AML-193 (cell line): ENCODE measurements at regions not wholly inside any gene's neighbourhood (a gene's known extent, or its start where the extent isn't known, plus 50 kb on each side); places are given as distances from the start of the nearest gene placed in this dataset.

Source experiments
- DNase-seq, 2 experiments: peaks; one replicate each; lab custom pipeline; 2025; lab: John Stamatoyannopoulos, UW

- DNase-seq: no peak
These were observed 94.8 kb downstream of the INHBB start for GRCh38 chr2:120440521-120441350.

DNA sequence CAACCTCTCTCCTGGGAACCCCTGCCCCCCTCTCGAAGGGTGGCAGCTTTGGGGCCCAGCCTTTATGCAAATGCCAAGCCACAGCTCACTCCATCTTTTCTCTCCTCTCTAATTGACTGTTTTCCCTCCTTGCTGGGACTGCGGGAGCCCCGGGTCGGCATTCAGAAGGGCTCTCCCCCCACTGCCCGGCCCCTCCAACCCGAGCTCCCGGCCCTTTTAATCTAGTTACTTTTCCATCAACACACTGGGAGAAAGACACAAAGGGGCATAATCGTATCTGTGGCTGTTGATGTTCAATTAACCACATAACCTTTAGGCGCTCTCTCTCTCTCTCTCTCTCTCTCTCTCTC lies 95.4 kb downstream of the INHBB start:
- DNase-seq: no peak

DNA sequence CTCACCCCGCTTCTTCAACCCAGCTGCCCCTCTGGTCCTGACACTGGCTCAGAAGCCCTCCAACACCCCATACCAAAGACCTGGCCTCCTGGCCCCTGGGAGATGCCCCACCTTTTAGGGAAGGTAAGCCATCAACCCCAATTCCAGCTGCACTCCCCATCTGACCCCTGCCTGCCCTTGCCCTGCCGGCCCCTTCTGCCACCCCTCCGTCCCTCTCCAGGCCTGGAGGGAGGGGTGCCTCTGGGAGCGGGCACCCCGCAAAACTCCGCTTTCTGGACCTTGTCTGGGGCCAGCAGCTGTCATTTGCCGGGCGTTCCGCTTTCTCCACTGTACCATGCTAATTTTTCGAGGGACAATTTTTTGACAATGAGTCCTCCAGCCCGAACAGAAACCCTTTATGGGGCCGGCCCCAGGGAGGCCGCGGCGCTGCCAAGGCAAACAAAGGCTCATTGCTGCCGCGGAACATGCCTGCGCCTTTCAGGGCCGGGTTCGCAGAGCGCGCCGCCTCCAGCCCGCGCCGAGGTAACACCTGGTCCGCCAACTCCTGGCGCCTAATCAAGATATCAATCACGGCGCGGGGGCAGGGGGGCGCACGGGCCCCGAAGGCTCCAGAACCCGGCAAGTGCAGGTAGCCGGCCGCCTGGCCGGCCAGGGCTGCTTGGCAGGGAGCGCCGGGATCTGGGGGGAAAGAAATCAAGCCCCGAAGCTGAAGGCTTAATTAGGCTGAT lies 96.0 kb downstream of the INHBB start:
- DNase-seq: no peak

DNA sequence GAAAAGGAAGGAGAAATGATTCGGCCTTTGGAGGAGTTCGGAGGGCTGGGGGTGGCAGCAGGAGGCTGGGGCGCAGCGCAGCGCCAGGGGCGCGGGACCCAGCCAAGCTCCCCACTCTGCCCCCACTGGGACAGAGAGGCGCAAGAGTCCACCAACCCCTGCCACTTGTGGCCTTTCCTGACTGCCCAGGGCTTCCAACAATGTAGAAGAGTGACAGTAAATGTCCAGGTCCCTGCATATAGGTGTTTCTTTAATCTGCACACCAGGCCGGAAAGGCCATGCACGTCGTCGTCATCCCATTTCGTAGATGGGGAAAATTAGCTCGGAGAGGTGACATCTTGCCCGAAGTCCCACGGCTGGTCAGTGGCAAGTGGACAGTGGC lies 96.6 kb downstream of the INHBB start:
- DNase-seq: no peak

DNA sequence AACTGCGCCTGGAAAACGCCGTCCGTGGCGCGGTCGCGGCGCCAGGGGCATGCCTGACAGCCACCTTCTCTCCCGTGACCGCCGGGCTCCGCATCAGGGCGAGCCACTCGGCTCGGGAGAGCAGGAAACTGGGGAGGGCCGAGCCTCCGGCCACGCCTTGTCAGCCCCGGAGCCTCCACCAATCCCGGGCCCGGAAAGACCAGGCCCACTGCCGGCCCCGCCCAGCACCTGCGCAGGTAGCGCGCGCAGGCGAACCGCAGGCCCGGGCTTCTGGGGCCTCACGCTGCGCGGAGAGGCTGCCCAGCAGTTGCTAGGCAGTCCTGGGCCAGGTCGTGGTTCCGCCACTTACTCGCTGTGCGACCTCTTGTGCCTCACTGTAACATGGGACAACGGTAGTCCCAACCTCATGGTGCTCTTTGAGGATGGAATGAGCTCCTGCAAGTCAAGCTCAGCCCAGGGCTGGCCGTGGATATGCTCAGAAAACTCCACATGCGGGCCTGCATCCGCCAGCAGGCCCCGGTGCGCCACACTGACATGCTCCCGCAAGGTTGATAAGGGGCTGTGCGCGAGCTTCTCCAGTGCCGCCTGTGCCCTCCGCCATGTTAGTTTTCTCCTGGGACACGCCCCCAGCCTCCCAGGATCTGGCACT lies 97.1 kb downstream of the INHBB start:
- no peak for DNase-seq

GRCh38 chr2:120443946-120444345 lies 98.0 kb downstream of the INHBB start:
- DNase-seq: no peak

DNA sequence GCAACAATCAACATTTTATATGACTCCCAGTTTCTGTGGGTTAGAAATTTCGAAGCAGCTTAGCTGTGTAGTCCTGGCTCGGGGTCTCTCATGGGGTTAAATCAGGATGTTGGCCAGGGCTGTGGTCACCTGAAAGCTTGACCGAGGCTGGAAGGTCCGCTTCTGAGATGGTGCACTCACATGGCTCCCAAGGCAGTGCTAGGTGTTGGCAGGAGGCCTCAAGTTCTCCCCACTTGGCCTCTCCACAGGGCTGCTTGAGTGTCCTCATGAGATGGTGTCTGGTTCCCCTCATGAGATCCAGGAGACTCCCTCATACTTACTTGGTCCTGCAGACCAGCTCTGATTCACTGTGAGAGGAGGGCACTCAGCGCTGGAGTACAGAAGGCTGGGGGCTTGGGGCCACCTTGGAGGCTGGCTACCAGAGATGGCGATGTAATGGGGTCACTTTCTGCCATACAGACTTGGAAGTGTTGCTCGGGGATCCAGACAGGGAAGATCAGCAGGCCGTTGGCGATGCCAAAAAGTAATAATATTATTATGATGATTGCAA lies 98.8 kb downstream of the INHBB start:
- DNase-seq: no peak

DNA sequence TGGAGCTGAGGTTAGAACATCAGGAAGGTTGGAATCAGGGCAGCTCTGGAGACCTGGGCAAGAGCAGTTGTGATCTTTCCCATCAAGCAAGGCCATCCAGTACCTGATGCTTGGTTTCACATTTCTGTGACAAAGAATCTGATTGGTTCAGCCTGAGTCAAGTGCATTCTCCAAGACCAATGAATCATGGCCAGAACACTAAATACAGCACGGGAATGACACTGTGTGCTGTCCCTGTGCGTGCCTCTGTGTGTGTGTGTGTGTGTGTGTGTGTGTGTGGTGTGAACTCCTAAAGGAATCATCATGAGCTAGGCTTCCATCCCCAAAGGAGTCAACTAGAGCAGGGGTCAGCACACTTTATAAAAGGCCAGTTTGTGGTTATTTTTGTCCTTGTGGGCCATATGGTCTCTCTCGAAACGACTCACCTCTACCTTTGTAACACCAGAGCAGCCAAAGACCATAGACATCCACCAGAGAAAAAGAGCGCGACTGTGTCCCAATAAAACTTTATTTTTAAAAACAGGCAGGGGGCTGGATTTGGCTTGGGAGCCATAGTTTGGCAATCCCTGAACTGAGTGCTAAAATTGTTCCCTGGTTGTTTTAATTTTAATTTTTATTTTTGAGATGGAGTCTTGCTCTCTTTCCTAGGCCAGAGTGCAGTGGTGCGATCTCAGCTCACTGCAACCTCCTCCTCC lies 99.7 kb downstream of the INHBB start:
- no peak for DNase-seq

DNA sequence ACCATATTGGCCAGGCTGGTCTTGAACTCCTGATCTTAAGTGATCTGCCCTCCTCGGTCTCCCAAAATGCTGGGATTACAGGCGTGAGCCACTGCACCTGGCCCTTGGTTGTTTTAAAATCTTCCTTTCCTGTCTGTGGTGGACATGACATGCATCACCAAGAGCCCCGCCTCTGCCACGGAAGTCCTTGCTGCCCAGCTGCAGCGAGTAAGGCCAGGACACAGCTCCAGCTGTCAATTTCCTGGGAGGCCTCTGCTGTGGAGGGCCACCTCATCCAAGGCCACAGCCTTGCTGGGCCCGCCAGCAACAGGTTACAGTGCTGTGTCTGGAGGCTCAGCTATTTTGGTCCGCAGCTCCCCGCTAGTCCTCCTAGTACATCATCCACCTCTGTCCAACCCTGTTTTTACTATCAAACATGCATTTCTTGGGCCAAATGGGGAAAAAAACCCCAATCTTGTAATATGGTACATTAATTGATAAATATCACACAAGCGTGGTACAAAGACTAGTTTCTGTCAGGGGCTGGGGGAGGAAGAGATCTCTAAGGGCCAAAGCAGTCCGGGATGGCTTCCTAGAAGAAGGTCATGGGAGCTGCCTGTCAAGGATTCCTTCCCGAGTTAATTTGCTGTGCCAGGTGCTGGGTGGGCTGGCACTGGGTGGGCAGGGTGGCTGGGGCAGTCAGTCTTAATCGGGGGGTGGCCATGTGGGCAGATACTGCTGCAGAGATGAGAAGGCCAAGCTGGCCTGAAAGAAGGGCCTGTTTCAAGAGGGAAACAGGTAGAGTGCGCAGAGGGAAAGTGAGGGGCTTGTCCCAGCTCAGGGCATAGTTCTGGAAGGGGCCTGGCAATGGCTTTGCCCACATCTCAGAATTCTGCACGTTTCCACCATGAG lies 100.5 kb downstream of the INHBB start:
- no peak for DNase-seq

DNA sequence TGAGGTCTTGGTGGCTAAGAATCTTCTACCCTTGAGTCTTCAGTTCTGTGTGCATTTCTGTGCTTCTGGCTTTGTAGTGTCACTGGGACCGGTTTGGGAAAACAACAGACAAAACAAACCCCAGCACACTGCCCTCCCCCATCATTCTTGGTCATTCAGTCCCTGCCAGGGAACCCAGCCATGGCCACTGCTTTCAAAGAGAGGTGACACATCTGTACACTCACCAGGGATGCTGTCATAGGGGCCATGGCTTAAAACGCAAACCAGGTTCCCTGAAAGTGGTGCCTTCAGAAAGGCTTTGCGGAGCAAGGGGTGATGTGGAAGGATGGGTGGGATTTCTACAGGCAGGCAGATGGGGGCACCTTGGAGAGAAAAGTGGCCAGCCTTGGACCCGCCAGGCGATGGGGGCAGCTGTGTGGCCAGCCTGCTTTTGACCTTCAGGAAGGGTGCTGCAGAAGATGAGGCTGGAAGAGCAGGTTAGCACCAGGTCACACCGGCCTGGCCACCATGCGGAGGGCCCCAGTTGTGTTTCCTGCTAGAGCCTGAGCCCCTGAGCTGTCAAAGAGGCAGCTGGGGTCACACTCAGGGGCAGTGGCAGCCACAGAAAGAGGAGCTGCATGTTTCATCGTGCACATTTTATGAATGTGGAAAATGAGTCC lies 101.3 kb downstream of the INHBB start:
- DNase-seq: no peak

DNA sequence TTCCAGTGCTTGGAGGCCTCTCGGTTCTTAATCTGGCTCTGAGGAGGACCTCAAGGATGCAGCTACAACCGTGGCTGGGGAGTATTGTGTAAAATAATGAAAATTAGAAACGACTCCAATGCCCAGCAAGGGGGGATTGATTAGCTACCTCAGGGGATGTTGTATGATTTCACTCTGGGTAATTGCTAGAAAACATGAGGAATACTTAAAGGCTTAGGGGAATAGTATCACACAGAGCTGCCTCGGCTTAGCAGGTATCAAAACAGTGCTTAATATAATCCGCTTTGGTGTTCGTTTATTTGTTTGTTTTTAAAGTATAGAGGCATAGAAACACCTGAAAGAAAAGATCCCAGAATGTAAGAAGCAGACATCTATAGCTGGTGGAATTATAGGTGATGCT lies 102.5 kb downstream of the INHBB start:
- no peak for DNase-seq

DNA sequence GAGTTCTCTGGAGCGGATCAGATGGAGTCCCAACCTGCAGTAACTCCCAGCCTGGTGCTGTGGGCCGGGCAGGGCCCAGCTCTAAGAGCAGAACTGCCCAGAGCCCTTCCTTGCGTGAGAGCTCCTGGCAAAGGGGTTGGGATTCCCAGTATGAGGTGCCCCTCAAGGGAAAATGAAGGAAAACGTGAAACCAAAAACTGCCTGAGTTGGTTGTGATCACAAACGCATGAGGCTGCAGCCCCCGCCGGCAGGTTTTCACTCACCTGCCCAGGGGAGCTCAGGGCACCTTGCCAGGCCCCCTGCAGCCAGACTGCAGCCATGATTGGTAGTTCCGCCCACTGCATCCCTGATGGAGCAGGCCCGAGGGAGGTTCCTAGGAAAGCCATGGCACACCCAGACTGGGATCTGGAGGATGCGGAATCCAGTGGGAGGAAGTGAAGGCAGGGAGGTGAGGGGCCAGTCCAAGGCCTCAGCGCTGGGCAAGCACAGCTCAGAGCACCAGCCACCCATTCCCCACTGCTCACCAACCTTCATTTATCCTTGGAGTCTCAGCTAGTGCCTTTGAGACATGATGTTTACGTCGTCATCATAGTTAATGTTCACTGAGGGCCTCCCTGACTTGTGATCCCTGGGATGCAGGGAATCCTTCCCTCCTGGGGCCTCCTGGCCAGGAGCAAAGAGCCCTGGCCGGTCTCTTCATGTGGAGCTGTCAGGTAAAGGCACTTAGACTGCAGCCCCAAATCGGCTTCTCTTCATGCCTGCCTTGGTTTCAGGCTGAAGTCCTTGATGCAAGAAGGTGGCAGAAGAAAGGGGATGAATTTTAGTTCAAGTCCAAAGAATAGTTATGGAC lies 103.2 kb downstream of the INHBB start:
- no peak for DNase-seq

- DNase-seq: no peak
These were observed 104.4 kb downstream of the INHBB start for GRCh38 chr2:120450196-120450820.

DNA sequence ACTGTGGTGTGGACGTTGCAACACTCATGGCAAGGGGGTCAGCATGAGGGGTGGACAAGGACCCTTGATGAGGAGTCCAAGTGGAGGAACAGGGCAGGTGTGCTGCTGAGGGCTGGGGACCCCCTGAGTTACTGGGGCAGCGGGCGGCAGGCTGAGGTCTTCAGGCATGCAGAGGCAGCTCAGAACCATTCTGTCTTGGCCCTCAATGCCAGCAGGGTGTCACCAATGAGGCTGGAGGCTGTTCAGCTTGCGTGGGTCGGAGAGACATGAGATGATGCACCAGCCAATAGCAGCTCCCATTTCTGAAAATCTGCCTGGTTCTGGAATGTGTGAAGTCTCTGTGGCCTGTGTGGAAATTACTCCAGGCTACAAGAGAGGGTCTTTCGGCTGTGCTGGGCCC lies 105.4 kb downstream of the INHBB start:
- DNase-seq: no peak

GRCh38 chr2:120452131-120452530 lies 106.2 kb downstream of the INHBB start:
- DNase-seq: no peak

- no peak for DNase-seq
These were observed 107.2 kb downstream of the INHBB start for GRCh38 chr2:120452945-120453634.

- no peak for DNase-seq
These were observed 107.7 kb downstream of the INHBB start for GRCh38 chr2:120453635-120453998.

DNA sequence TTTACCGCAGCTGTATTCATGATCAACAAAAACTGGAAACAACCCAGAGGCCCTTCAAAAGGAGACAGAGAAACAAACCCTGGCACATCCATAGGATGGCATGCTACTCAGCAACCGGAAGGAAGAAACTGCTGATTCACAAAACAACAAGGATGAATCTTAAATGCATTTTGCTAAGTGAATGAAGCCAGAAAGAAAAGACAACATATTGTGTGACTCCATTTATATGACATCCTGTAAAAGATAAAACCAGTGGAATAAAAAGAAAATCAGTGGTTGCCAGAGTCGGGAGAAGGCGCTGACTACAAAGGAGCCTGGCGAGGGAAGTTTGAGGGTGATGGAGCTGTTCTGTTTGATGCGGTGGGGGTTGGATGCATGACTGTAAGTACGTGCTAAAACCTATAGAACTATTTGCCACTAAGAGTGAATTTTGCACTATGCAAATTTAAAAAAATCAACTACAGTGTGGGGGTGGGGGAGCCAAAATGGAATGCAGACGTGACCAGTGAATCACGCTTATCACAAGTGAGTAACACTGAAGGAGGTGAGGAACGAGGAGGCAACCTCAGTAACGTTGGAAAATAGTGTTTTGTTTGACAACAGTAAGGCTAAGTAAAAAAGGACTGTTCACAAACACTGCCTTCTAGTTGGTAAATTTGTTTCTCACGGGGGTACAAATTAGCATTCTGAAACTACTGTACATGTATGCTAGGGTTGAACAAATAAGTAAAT lies 108.9 kb downstream of the INHBB start:
- DNase-seq: no peak
